ENCODE measurements at regions not wholly inside any gene's neighbourhood (a gene's known extent, or its start where the extent isn't known, plus 50 kb on each side); places are given as distances from the start of the nearest gene placed in this dataset.

DNA sequence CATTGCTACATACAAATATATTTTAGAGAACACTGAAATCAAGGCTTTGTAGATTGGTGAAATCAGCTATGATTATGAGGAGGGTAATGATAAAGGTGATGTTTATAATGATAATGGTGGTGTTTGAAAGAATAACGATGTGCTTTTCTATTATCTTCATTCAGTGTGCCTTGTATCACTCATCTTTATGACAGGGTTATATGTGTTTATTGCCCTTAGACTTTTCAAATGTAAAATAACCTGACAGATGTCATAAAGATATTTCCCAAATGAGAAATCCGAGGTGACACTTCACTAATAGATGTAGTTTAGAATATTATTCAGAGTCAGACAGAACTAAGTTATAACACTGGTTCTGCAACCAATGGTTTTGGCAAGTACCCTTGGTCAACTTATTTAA is 323.0 kb upstream of the SPANXN4 start:
- no peak for TF ChIP-seq JUN (IDR thresholded peaks at IDR 0.05; ENCODE audit: borderline replicate concordance, insufficient read depth, insufficient read length, low read depth)
- no peak for TF ChIP-seq POLR2AphosphoS5 (IDR thresholded peaks at IDR 0.05; ENCODE audit: insufficient read depth, low read depth, low read length)
- TF ChIP-seq, protein P1, sequence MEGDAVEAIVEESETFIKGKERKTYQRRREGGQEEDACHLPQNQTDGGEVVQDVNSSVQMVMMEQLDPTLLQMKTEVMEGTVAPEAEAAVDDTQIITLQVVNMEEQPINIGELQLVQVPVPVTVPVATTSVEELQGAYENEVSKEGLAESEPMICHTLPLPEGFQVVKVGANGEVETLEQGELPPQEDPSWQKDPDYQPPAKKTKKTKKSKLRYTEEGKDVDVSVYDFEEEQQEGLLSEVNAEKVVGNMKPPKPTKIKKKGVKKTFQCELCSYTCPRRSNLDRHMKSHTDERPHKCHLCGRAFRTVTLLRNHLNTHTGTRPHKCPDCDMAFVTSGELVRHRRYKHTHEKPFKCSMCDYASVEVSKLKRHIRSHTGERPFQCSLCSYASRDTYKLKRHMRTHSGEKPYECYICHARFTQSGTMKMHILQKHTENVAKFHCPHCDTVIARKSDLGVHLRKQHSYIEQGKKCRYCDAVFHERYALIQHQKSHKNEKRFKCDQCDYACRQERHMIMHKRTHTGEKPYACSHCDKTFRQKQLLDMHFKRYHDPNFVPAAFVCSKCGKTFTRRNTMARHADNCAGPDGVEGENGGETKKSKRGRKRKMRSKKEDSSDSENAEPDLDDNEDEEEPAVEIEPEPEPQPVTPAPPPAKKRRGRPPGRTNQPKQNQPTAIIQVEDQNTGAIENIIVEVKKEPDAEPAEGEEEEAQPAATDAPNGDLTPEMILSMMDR (IDR thresholded peaks at IDR 0.05; ENCODE audit: extremely low read depth in 1 of 2, insufficient read depth in 1 of 2, low read depth in 1 of 2, low read length in 2 of 2), result no peak
- TF ChIP-seq POLR2A (IDR thresholded peaks at IDR 0.05; ENCODE audit: low read depth, low read length), result no peak
- TF ChIP-seq GATA2 (IDR thresholded peaks at IDR 0.05; ENCODE audit: insufficient read depth, insufficient read length, low read depth, low read length), result no peak
